ENCODE measurements at regions not wholly inside any gene's neighbourhood (a gene's known extent, or its start where the extent isn't known, plus 50 kb on each side); places are given as distances from the start of the nearest gene placed in this dataset.
"Not testable (repeated sequence)": the region's sequence is repeated elsewhere in the genome, so short reads cannot be mapped to it uniquely, and the experiment has no call there.

GRCh38 chr4:131650951-131651350, 1498.1 kb upstream of the PCDH10 start:
- TF ChIP-seq, protein P1, sequence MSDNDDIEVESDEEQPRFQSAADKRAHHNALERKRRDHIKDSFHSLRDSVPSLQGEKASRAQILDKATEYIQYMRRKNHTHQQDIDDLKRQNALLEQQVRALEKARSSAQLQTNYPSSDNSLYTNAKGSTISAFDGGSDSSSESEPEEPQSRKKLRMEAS (IDR thresholded peaks at IDR 0.05) = no peak
- no peak for TF ChIP-seq GABPA (IDR thresholded peaks at IDR 0.05 in 1 of 2, conservative IDR thresholded peaks at IDR 0.05 in 1 of 2)
- TF ChIP-seq TAF1 (conservative IDR thresholded peaks at IDR 0.05) = no peak
- TF ChIP-seq, protein P2, sequence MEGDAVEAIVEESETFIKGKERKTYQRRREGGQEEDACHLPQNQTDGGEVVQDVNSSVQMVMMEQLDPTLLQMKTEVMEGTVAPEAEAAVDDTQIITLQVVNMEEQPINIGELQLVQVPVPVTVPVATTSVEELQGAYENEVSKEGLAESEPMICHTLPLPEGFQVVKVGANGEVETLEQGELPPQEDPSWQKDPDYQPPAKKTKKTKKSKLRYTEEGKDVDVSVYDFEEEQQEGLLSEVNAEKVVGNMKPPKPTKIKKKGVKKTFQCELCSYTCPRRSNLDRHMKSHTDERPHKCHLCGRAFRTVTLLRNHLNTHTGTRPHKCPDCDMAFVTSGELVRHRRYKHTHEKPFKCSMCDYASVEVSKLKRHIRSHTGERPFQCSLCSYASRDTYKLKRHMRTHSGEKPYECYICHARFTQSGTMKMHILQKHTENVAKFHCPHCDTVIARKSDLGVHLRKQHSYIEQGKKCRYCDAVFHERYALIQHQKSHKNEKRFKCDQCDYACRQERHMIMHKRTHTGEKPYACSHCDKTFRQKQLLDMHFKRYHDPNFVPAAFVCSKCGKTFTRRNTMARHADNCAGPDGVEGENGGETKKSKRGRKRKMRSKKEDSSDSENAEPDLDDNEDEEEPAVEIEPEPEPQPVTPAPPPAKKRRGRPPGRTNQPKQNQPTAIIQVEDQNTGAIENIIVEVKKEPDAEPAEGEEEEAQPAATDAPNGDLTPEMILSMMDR (IDR thresholded peaks at IDR 0.05; ENCODE audit: low read depth, low read length, missing input control) = no peak
- DNase-seq (ENCODE audit: low spot score) = no peak
- Histone ChIP-seq H3K4me3 (ENCODE audit: low read depth in 1 of 3, low read length in 3 of 3) (no peak overlapping the region), H3K36me3 (ENCODE audit: control insufficient read depth in 4 of 4, insufficient read depth in 3 of 4, low read depth in 1 of 4, low read length in 3 of 4) (no peaks in the 10 kb centered on the region), H3K27ac (ENCODE audit: low read depth in 1 of 2, low read length in 2 of 2) (no peak overlapping the region), H3K4me1 (ENCODE audit: control insufficient read depth in 4 of 4, insufficient read depth in 4 of 4, low read length in 3 of 4) (no peaks in the 10 kb centered on the region), H3K9ac (ENCODE audit: low read depth in 1 of 2, low read length in 2 of 2) (no peak overlapping the region), H3K9me3 (ENCODE audit: control insufficient read depth in 4 of 4, low read length in 3 of 4) (no peaks in the 10 kb centered on the region), H3K27me3 (ENCODE audit: control insufficient read depth in 4 of 4, insufficient read depth in 4 of 4, low read length in 3 of 4) (no peaks in the 10 kb centered on the region)
- 79% methylated on average over 2 of the region's 2 CpGs for WGBS

- not testable (repeated sequence) for H3K36me3 ChIP-seq (ENCODE audit: control insufficient read depth in 4 of 4, insufficient read depth in 3 of 4, low read depth in 1 of 4, low read length in 3 of 4); H3K4me1 ChIP-seq (ENCODE audit: control insufficient read depth in 4 of 4, insufficient read depth in 4 of 4, low read length in 3 of 4); DNase-seq (ENCODE audit: low spot score); H3K9ac ChIP-seq (ENCODE audit: low read depth in 1 of 2, low read length in 2 of 2); H3K27me3 ChIP-seq (ENCODE audit: control insufficient read depth in 4 of 4, insufficient read depth in 4 of 4, low read length in 3 of 4); H3K4me3 ChIP-seq (ENCODE audit: low read depth in 1 of 3, low read length in 3 of 3); H3K9me3 ChIP-seq (ENCODE audit: control insufficient read depth in 4 of 4, low read length in 3 of 4); H3K27ac ChIP-seq (ENCODE audit: low read depth in 1 of 2, low read length in 2 of 2)
- WGBS = 63% methylated on average over 3 of the region's 3 CpGs
Measured at GRCh38 chr4:131683314-131683713, 1465.8 kb upstream of the PCDH10 start.

DNA sequence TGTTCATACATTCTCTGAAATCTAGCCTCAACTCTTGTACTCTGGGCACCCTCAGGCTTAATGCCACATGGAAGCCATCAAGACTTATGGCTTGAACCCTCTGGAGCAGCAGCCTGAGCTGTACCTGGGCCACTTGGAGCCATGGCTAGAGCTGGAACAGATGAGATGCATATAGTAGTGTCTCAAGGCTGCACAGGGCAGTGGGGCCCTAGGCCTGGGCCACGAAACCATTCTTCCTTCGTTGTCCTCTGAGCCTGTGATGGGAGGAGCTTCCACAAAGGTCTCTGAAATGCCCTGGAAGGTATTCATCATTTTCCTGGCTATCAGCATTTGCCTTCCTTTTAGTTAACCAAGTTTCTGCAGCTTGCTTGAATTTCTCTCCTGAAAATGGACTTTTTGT, 1427.2 kb upstream of the PCDH10 start:
- TF ChIP-seq NR2F2 (IDR thresholded peaks at IDR 0.05) = no peak
- TF ChIP-seq, protein P1 (IDR thresholded peaks at IDR 0.05) = no peak
- no peak for TF ChIP-seq YY1 (IDR thresholded peaks at IDR 0.05)
- no peak for TF ChIP-seq GABPA (IDR thresholded peaks at IDR 0.05 in 1 of 2, conservative IDR thresholded peaks at IDR 0.05 in 1 of 2)
- TF ChIP-seq RXRA (IDR thresholded peaks at IDR 0.05) = no peak
- TF ChIP-seq RAD21 (IDR thresholded peaks at IDR 0.05) = no peak
- TF ChIP-seq HNF4A (conservative IDR thresholded peaks at IDR 0.05) = no peak
- TF ChIP-seq EGR1 (IDR thresholded peaks at IDR 0.05; ENCODE audit: low read depth in 2 of 2) = no peak
- no peak for TF ChIP-seq TAF1 (conservative IDR thresholded peaks at IDR 0.05)
- TF ChIP-seq FOXA1 (IDR thresholded peaks at IDR 0.05) = no peak
- no peak for TF ChIP-seq JUND (IDR thresholded peaks at IDR 0.05)
- TF ChIP-seq, protein P3, sequence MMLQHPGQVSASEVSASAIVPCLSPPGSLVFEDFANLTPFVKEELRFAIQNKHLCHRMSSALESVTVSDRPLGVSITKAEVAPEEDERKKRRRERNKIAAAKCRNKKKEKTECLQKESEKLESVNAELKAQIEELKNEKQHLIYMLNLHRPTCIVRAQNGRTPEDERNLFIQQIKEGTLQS (IDR thresholded peaks at IDR 0.05) = no peak
- TF ChIP-seq FOXA2 (IDR thresholded peaks at IDR 0.05) = no peak
- no peak for TF ChIP-seq ZBTB33 (IDR thresholded peaks at IDR 0.05)
- TF ChIP-seq HNF4G (IDR thresholded peaks at IDR 0.05) = no peak
- Histone ChIP-seq H3K4me1 (ENCODE audit: control insufficient read depth in 4 of 4, insufficient read depth in 4 of 4, low read length in 3 of 4) (no peaks in the 10 kb centered on the region), H3K4me3 (ENCODE audit: low read depth in 1 of 3, low read length in 3 of 3) (no peak overlapping the region), H3K9me3 (ENCODE audit: control insufficient read depth in 4 of 4, low read length in 3 of 4) (no peaks in the 10 kb centered on the region), H3K27me3 (ENCODE audit: control insufficient read depth in 4 of 4, insufficient read depth in 4 of 4, low read length in 3 of 4) (no peaks in the 10 kb centered on the region), H3K36me3 (ENCODE audit: control insufficient read depth in 4 of 4, insufficient read depth in 3 of 4, low read depth in 1 of 4, low read length in 3 of 4) (no peaks in the 10 kb centered on the region), H3K27ac (ENCODE audit: low read depth in 1 of 2, low read length in 2 of 2) (no peak overlapping the region), H3K9ac (ENCODE audit: low read depth in 1 of 2, low read length in 2 of 2) (no peak overlapping the region)
- DNase-seq (ENCODE audit: low spot score) = no peak
- WGBS = 82% methylated on average over 2 of the region's 2 CpGs

DNA sequence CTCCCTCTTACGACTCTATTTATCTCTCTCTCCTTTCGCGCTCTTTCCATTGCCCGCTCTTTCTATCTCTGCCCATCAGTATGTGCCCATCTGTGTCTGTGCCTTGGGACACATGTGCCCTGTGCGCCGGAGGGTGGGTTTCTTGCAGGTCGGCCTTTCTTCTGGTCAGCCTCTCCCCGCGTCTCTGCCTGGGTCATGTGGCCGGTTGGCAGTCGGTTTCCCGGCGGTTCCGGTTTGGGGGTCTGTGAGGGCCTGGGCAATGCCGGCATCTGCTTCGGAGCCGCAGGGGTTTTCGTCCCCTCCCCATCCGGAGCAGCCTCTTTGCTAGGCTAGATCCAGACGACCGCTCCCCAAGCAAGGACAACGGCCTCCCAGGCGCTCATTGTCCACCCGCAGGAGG, 1426.0 kb upstream of the PCDH10 start:
- H3K9ac ChIP-seq (ENCODE audit: low read depth in 1 of 2, low read length in 2 of 2); H3K4me1 ChIP-seq (ENCODE audit: control insufficient read depth in 4 of 4, insufficient read depth in 4 of 4, low read length in 3 of 4); DNase-seq (ENCODE audit: low spot score); H3K36me3 ChIP-seq (ENCODE audit: control insufficient read depth in 4 of 4, insufficient read depth in 3 of 4, low read depth in 1 of 4, low read length in 3 of 4); H3K9me3 ChIP-seq (ENCODE audit: control insufficient read depth in 4 of 4, low read length in 3 of 4); H3K27ac ChIP-seq (ENCODE audit: low read depth in 1 of 2, low read length in 2 of 2); H3K4me3 ChIP-seq (ENCODE audit: low read depth in 1 of 3, low read length in 3 of 3); H3K27me3 ChIP-seq (ENCODE audit: control insufficient read depth in 4 of 4, insufficient read depth in 4 of 4, low read length in 3 of 4): not testable (repeated sequence)
- 94% methylated on average over 14 of the region's 24 CpGs for WGBS

DNA sequence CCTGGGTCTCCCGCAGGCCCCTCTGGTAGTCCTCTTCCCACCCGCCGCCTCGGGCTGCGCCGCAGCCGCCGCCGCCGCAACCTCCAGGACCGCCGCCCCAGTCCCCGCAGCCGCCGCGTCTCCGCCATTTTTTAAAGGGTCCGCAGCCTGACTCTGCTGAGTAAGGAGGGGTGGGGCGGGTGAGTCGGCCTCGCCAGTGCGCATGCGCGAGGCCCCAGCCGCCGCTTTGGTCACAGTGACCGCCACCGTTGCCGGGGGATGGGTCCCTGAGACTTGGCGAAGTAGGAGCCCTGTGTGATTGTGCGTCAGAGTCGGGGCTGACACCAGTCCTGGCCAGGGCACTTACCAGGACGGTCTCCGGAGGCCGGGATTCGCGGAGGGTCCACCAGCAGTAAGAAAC, 1424.2 kb upstream of the PCDH10 start:
- not testable (repeated sequence) for H3K27ac ChIP-seq (ENCODE audit: low read depth in 1 of 2, low read length in 2 of 2); H3K9ac ChIP-seq (ENCODE audit: low read depth in 1 of 2, low read length in 2 of 2); H3K9me3 ChIP-seq (ENCODE audit: control insufficient read depth in 4 of 4, low read length in 3 of 4); DNase-seq (ENCODE audit: low spot score); H3K4me3 ChIP-seq (ENCODE audit: low read depth in 1 of 3, low read length in 3 of 3); H3K27me3 ChIP-seq (ENCODE audit: control insufficient read depth in 4 of 4, insufficient read depth in 4 of 4, low read length in 3 of 4); H3K36me3 ChIP-seq (ENCODE audit: control insufficient read depth in 4 of 4, insufficient read depth in 3 of 4, low read depth in 1 of 4, low read length in 3 of 4); H3K4me1 ChIP-seq (ENCODE audit: control insufficient read depth in 4 of 4, insufficient read depth in 4 of 4, low read length in 3 of 4)
- WGBS = 91% methylated on average over 31 of the region's 37 CpGs
